GM19452 (cell line): ENCODE measurements at regions not wholly inside any gene's neighbourhood (a gene's known extent, or its start where the extent isn't known, plus 50 kb on each side); places are given as distances from the start of the nearest gene placed in this dataset.

Experiments used
- ATAC-seq: cut with Tn5 transposase; IDR thresholded peaks from one replicate; pipeline ENCODE4 v1.9.1; 2021; ENCODE audit not compliant: unreplicated experiment

DNA sequence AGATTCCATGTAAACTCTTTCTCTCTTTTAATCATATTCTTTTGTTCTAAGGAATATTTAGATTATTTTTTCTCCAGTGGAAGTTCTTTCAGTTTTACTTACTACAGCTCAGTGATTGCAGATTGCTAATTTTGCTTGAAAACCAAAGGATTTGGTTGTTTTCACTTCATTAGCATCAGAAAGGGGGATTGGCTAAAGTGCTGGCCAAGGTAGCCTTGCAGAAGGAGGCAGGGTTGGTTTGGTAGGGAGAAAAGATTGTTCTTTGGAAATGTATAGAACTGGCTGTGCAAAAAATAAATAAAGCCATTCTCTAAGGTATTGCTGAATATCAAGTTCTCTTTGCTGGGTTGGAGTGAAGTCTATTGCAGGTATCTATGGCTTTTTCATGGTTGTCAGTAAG, 92.6 kb downstream of the FAT3 start:
- ATAC-seq, result no peak

DNA sequence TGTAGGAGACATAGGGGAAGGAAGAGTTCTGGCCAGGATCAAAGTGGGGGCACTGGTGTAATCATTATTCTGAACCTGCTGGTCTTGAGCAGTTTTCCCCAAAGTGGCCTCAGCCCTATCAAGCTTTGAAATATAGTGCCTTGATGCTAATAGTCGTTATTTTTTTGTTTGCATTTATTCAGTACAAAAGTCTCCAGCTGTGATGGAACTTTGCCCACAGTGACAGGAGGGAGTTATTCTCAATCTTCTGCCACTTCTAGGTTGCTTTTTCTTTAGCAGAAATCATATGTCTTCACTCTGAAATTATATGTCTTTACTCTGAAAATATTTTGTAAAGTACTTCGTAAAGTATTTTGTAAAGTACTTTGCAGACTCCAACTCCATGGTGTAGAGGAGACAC, 93.1 kb downstream of the FAT3 start:
- no peak for ATAC-seq

DNA sequence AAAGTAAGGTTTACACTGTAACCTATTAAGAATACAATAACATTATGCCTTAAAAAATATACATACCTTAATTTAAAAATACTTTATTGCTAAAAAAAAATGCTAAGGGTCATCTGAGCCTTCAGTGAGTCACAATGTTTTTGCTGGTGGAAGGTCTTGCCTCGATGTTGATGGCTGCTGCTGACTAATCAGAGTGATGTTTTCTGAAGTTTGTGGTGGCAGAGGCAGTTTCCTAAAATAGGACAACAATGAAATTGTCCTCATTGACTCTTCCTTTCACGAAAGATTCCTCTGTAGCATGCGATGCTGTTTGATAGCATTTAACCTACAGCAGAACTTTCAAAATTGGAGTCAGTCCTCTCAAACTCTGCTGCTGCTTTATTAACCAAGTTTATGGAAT, 97.6 kb downstream of the FAT3 start:
- ATAC-seq, result no peak

DNA sequence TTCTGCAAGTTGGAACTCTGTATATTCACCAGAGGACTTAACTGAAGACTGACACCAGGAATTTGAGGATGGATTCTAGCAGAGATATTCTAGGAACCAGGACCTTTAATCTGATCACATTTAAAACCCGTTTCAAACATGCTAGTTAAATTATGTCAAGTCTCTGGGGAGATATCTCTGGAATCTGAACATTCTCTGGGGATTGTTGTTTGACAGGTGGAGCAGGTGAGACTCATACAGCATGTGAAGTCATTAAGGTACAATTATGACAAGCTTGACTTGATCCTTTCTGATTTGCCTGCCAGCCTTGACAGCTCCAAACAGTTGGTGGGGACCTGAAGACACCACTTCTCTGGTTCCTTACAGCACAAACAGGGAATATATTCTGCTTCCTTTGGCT, 100.3 kb downstream of the FAT3 start:
- no peak for ATAC-seq

DNA sequence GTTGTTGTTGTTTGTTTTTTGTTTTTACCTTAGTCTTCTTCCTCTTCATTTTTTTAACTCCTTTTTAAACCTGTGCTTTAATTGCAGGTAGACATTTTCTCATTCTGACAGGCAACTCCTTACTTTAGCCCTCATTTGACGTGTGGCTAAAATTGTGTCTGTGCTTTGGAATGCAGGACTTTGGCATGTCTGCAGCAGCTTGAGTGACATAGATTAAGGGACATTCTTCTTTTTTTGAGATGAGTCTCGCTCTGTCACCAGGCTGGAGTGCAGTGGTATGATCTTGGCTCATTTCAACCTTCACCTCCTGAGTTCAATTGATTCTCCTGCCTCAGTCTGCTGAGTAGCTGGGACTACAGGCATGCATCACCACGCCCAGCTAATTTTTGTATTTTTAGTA, 100.8 kb downstream of the FAT3 start:
- ATAC-seq, result no peak

DNA sequence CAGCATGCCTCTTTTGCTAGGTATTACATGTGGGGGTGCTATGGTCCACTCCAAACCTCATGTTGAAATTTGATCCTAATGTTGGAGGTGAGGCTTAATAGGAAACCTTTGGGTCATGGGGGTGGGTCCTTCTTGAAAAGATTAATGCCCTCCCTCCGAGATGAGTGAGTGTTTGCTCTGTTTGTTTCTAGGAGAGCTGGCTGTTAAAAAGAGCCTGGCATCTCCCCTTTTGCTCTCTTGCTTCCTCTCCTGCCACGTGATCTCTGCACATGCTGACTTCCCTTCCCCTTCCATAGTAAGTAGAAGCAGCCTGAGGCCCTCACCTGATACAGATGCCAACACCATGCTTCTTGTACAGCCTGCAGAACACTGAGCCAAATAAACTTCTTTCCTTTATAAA, 104.5 kb downstream of the FAT3 start:
- no peak for ATAC-seq

DNA sequence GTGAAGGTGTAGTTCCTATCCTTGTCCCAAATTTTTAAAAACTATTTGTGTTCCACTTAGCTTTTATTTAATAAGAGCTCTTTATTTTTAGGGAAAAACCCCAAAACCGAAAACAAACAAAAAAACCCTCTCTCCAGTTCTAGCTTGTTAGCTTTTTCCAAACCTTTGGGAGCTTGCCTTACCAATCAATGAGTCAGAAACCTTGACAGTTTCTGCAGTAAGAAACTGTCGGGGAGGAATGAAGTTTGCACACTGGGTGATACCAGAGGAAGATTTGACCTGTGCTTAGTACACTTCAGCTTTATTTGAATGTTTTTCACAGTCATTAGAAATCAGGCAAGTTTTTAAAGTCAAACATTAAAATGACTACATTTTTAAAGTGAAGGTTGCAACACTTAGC, 105.0 kb downstream of the FAT3 start:
- ATAC-seq, result no peak

DNA sequence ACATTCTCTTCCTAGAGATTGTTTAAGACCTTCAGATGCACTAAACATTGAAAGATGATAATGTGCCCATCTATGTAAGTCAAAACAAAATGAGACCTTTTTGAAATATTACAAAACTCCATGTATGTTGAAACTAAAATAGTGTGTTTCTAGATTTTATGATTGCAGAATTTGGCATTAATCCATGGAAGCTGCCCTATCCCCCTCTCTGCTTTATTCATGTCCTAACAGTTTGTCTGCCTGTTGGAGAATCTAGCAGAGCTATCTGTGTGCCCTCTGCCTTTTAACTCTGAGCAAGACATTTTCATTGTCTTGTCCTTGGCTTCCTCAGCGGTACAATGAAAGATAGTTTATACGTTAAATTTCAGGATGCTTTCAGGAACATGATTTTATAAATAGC, 105.5 kb downstream of the FAT3 start:
- no peak for ATAC-seq

DNA sequence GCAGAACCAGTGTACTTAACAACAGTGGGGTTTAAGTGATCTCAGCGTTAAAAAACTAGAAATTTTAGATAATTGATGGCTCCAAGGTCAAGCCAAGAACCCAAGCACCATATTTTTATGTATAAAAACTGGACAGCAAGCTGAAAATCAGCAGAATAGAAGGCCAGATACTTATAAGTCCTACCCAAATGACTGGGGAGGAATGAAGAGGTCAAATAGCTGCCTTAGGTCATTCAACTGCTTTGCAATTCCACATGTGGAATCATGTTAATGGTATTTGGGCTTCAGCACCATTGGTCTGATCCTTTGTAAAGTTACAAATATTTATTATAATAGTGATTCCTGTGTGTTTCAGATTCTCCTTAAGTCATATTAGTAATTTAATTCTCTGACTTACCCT, 108.4 kb downstream of the FAT3 start:
- no peak for ATAC-seq

DNA sequence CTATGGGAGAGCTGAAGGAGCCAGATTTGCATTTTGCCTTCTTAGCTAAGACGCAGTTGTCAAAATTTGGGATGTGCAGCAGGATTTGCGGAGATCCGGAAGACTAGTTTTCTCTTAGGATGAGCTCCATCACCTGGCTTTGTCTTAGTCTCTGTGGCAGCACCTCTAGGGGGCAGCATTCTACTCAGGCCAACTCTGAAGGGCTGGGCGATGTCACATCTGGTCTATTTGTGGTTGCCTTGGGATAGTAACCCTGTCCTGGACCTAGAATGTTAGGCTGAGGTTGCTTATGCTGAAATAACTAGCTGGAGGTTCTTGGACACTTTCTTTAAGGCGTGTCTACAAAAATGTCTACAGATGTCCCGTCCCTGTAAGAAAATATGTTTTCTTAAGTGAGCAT, 116.2 kb downstream of the FAT3 start:
- ATAC-seq, result no peak

DNA sequence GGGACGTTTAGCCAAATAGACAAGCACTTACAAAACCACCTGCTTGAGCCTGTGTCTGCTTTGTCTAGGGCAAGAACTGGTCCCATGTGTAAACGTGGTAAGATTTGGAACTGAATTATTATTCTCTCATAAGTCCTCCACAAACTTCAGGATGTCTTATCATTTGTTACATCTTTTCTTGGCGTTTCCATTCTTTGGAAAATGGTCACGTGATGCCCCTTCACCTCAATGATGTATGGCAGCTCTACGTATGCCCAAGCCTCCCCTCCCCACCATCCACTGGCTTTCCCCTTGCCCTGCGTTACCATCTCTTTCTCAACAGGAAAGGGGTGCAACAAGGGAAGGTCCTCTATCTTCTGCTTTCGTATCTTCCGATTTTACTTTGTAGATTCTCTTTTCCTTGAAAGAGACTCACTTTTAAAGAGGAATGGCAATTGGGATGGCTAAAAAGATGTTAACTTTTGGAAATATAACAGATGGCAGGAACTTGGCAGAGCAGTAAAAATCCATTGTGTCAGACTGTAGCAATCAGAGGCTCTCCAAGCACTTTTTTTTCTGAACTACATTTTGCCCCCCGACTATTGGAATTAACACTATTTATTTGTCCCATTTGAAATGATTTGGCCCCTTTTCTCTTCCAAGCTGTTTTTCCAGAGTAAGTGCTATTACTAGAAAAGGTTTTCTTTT, 117.6 kb downstream of the FAT3 start:
- ATAC-seq, result no peak

DNA sequence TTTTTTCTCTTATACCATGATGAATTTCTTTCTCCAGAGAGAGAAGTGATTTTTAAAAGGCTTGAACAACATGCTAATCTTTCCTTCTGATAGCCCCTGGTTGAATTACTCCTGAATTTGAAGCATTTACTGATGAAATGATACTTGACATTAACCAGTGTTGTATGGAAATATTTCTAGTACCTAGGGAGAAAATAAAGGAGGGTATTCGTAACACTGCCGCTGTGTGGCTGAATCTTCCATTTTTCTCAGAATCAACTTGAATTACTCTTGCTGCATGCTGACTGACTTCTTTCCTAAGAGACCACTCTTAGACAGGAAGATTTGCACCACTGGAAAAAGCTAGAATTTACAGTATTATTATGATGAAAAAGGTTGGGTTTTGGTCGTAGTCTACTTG, 118.3 kb downstream of the FAT3 start:
- no peak for ATAC-seq

DNA sequence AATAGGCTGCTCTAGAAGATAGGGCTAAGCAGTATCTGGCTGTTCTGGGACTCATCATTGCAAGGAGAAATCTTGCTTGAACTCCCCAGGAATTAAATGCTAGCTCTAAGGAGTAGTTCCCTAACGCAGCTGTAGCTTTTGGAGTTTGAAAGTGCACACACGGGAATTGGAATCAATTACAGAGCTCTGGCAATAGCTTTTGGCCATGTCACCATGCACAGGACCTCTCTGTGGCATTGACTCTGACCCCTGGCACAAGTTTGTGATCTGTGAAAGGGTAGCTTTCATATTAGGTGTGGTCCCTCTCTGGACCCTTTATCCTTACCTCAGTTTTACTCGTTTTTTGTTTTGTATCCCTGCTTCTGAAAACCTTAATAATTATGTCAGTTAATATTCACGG, 121.6 kb downstream of the FAT3 start:
- ATAC-seq, result no peak

DNA sequence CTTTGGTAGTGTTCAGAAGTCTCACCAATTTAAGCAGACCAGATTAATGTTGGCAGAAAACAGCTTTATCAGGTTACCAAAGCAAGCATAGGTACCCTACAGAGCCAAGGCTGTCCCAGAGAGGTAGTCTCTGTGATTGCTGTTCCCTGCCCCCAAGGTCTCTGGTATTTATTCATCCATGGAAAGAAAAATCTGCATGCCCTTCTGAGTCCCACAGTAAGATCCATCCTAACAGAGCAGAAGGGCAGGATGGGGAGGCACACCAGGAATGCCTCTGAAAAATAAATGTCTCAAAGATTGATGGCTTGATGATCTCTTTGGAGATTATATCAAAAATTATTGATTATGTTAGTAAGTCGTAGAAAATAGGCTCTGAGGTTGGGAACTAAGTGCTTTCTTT, 122.8 kb downstream of the FAT3 start:
- ATAC-seq, result no peak

DNA sequence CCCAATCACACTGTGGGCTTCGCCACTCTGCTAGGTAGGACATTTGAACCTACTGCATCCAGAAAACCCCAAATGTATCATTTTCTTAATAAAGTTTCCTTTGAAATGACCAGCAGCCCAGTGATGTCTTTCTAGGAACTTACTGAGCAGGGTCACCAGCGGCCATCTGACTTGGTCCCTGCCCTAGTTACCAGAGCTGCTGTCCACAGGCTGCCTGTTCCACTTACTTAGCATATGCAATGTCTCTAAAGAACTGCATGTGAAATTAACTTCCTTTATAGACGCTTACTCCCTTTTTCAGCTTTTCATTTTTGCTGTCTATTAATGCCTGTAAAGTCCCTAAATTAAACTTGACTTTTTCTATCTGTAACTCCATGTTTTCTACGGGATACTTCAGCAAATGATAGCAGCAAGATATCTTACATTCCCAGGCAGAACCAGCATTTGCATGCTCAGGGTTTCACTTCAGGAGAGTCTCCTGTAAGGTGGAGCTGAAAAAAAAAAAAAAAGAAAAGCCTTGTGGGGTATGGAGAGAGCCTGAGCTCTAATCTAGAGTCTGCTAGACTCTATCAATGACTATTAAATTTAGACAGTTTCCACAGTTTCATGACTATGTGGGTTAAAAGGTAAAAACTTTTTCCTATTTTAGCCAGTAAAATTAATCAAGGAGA, 125.0 kb downstream of the FAT3 start:
- no peak for ATAC-seq

DNA sequence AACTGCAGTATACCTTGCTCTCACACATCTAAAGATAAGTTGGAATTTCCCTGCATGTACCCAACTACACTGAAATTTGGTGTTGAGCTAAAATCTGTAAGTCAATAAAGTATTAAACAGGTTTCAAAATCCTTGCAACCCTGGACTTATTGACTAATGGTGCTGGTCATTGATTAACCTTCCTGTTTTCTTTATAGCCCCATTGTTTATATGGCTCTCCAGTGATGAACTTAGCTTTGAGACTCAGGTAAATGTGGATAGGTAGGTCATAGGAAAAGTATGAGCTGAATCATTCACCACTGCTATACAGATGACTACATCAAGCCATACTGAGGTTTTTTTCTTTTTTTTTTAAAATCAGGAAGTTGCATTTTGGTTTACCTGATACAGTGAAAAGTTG, 132.7 kb downstream of the FAT3 start:
- ATAC-seq, result no peak

DNA sequence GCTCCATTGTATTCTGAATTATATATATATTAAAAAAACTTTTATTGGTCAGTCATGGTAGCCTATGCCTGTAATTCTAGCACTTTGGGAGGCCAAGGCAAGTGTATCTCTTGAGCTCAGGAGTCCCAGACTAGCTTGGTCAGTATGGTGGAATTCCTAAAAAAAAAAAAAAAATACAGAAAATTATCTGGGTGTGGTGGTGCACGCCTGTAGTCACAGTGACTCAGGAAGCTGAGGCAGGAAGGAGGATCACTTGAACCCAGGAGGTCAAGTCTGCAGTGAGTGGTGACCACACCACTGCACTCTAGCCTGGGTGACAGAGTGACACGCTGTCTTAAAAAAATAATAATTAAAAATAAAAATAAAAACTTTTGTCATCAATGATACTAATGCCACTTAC, 133.2 kb downstream of the FAT3 start:
- ATAC-seq, result no peak

DNA sequence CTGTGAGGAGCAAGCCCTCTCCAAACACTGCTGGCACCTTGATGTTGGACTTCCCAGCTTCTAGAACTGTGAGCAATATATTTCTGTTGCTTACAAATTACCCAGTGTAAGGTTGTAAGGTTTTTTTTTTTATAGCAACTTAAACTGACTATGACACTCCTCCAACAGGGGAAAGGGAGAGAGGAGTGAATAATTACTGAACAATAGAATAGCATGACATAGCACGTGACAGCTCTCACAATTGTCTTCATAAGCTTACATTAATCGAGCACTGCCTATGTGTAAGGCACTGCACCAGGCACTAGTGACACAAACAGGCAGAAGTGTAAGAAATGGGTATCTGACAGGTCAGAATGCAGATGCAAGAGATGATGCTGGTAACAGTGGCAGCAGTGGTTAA, 136.9 kb downstream of the FAT3 start:
- ATAC-seq, result no peak

DNA sequence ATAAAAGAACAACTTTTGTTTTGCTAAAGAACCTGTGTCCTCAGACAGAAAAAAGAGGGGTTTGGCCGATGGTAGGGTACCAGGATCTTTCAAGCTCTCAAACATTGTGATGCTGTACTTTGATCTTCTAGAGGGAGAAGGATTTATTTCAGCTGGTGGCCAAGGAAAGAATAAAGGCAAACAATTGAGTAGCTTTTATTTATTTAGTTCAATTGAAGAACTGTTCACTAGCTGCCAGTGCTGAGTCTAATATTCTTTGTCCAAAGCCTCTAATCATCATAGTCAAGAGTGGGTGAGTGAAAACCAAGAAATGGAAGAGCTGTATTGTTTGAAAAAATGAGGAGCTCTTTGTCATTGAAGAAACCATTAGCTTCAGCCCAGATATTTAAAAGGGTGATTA, 138.4 kb downstream of the FAT3 start:
- ATAC-seq, result no peak

DNA sequence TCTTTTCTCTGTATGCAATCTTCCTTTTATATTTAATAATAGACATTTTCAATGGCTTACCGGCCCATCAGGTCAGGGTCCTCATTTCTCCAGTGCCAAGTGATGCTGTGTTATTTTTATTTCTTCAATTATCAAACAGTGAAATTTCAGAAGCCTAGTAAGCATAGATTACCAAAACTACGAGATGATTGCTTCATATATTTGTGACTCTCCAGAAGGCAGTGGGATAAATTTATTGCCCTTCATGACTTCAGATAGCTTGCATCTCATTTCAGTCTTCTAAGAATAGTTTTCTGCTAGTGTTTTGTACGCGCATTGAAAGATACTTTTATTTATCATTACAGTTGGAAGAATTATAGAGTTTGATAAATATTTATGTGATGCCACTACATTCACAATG, 139.6 kb downstream of the FAT3 start:
- ATAC-seq, result no peak

DNA sequence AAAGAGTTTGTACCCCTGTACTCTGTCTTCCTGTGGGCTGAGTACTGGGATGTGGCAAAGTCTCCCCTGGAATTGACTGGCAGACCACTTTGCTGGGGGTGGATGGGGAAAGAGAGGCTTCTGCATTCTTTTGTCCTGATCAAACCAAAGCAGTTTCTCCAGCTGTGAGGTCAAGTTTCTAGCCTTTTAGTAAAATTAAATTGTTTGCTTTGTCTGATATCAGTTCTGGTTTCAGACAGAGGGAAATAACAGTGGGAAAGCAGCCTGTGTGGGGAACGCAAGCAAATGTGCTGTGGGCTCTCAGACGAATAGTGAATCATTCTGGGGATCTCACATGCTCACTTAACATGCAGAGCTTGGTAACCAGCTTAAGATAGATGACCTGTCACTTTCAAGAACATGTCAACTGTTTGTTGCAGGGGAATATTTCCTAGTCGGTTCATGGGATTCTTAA, 151.6 kb downstream of the FAT3 start:
- ATAC-seq, result no peak

DNA sequence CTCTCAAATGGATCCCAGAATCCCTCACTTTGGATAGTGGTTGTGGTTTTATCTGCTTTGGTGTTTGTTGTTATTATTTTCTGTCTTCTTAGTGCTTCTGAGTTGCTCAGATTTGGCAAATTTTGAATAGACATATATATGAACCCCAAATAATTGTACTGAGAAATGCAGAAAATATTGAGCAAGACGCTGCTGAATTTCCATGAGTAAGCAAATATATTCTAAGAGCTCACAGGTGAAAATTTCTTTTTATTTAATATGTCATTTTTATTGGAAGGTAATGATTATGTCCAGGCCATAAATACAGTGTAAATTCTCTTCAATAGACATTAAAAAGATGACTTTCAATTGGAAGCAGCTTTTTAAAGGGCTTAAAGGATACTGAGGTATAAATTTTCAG, 152.1 kb downstream of the FAT3 start:
- ATAC-seq, result no peak

DNA sequence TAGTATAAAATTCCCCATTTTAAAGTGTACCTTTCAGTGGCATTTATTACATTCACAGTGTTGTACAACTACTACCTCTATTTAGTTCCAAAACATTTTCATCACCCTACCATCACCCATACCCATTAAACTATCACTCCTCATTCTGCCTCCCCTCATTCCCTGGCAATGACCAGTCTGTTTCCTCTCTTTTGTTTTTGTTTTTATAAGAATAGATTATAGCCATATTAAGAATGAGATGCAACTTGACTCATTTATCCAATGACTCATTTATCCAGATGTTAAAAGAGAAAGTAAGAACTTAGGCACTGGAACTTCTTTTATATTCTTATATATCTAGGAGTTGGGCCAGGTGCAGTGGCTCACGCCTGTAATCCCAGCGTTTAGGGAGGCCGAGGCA, 156.3 kb downstream of the FAT3 start:
- no peak for ATAC-seq
